HCT116 (cell line): ENCODE measurements at regions not wholly inside any gene's neighbourhood (a gene's known extent, or its start where the extent isn't known, plus 50 kb on each side); places are given as distances from the start of the nearest gene placed in this dataset.

Experiments
- ATAC-seq: fragments of 200-7000 bp; cut with Tn5 transposase; 2 replicates; pipeline ENCODE4 v1.9.1; 2020; ENCODE audit warnings: mild to moderate bottlenecking, moderate library complexity
- BruUV-seq: library from RNA; stranded (reverse); fragments of 400-500 nt; replicated peaks from 2 replicates; lab custom pipeline; 2021; lab: Mats Ljungman, UMichigan
- CTCF ChIA-PET: fragments of 300-600 bp; sonication (Branson Sonifier 250); formaldehyde crosslinking; loops from one replicate; lab custom pipeline; 2021; ENCODE audit warnings: antibody characterized with exemption; lab: Charles Lee
- POLR2A ChIA-PET: fragments of 300-600, 350-600 bp; sonication (Branson Sonifier 250); formaldehyde crosslinking; loops from one replicate; lab custom pipeline; 2021; ENCODE audit warnings: antibody characterized with exemption; lab: Charles Lee
- RAD21 ChIA-PET, 2 experiments: fragments of 300-600 bp; sonication (Branson Sonifier 250); formaldehyde crosslinking; loops; one replicate each; lab custom pipeline; 2023; ENCODE audit warnings: low total read pairs in 2 of 2; ENCODE audit not compliant: uncharacterized antibody in 2 of 2, unreplicated experiment in 2 of 2, low non-redundant PET in 1 of 2; lab: Charles Lee
- DNase-seq: peaks from one replicate; pipeline ENCODE4 v3.0.0-alpha.2; 2010; ENCODE audit warnings: low read depth, low spot score
- H2AFZ ChIP-seq: fragments of 200-600 bp; shearing (Covaris generic), sonication (generic); 2 replicates; pipeline ENCODE4 v1.6.1; 2017; ENCODE audit warnings: low read depth, mixed run types, mixed read lengths, antibody characterized with exemption, low read length; ENCODE audit not compliant: poor library complexity, severe bottlenecking
- H3K27ac ChIP-seq: 2 replicates; pipeline ENCODE4 v1.5.1; 2012; ENCODE audit warnings: low read depth, low read length
- H3K27me3 ChIP-seq: fragments of 200-600 bp; sonication (generic); 2 replicates; pipeline ENCODE4 v1.6.1; 2016; ENCODE audit warnings: mixed run types, low read length, mixed read lengths; ENCODE audit not compliant: insufficient read depth
- H3K36me3 ChIP-seq, 2 experiments: fragments of 200-500 bp in 1 of 2; fragments of 200-600 bp in 1 of 2; sonication (Bioruptor generic) in 1 of 2; sonication (generic) in 1 of 2; 2 replicates each; pipeline versions ENCODE4 v1.5.1 to v1.6.1; 2014 to 2016; ENCODE audit warnings: low read length in 2 of 2, inconsistent platforms in 1 of 2, mixed read lengths in 1 of 2, mixed run types in 1 of 2; ENCODE audit not compliant: insufficient read depth in 2 of 2, control insufficient read depth in 1 of 2
- H3K4me1 ChIP-seq, 2 experiments: fragments of 200-600 bp in 1 of 2; sonication (generic) in 1 of 2; 2 replicates each; pipeline versions ENCODE4 v1.5.1 to v1.6.1; 2012 to 2017; ENCODE audit warnings: low read length in 2 of 2, inconsistent platforms in 1 of 2, mild to moderate bottlenecking in 1 of 2, mixed read lengths in 1 of 2, mixed run types in 1 of 2, moderate library complexity in 1 of 2; ENCODE audit not compliant: insufficient read depth in 2 of 2, control insufficient read depth in 1 of 2
- H3K4me2 ChIP-seq: fragments of 200-600 bp; sonication (generic); 2 replicates; pipeline ENCODE4 v1.6.1; 2017; ENCODE audit warnings: mixed run types, low read length, mixed read lengths
- H3K4me3 ChIP-seq, 2 experiments: fragments of 200-600 bp in 1 of 2; sonication (generic) in 1 of 2; replicated peaks in 1 of 2; 2 replicates each; pipeline ENCODE4 v1.5.1; 2011 to 2016; ENCODE audit warnings: low read length in 2 of 2, control low read depth in 1 of 2, low read depth in 1 of 2, mild to moderate bottlenecking in 1 of 2, mixed read lengths in 1 of 2, mixed run types in 1 of 2
- H3K79me2 ChIP-seq: fragments of 200-600 bp; sonication (generic); 2 replicates; pipeline ENCODE4 v1.6.1; 2017; ENCODE audit warnings: mild to moderate bottlenecking, mixed run types, low read length, moderate library complexity, mixed read lengths; ENCODE audit not compliant: insufficient read depth
- H3K9ac ChIP-seq: fragments of 200-600 bp; sonication (generic); 2 replicates; pipeline ENCODE4 v1.6.1; 2016; ENCODE audit warnings: low read length, mixed read lengths
- H3K9me2 ChIP-seq: fragments of 200-600 bp; sonication (generic), shearing (Covaris generic); 2 replicates; pipeline ENCODE4 v1.6.1; 2017; ENCODE audit warnings: mixed run types, mild to moderate bottlenecking, moderate library complexity; ENCODE audit not compliant: insufficient read depth
- H3K9me3 ChIP-seq, 2 experiments: fragments of 200-500 bp in 1 of 2; fragments of 200-600 bp in 1 of 2; sonication (Bioruptor generic) in 1 of 2; sonication (generic) in 1 of 2; 2 replicates each; pipeline ENCODE4 v1.6.1; 2014 to 2017; ENCODE audit warnings: low read length in 2 of 2, mixed read lengths in 2 of 2, inconsistent platforms in 1 of 2, low read depth in 1 of 2, mild to moderate bottlenecking in 1 of 2, mixed run types in 1 of 2, moderate library complexity in 1 of 2; ENCODE audit not compliant: control insufficient read depth in 1 of 2, insufficient read depth in 1 of 2
- H4K20me1 ChIP-seq: fragments of 200-600 bp; sonication (generic), shearing (Covaris generic); 2 replicates; pipeline ENCODE4 v1.6.1; 2017; ENCODE audit warnings: mixed run types, mild to moderate bottlenecking, moderate library complexity; ENCODE audit not compliant: insufficient read depth
- CEBPB ChIP-seq: IDR thresholded peaks from 2 replicates; pipeline ENCODE4 v1.6.1; 2012; ENCODE audit warnings: low read depth
- CTCF ChIP-seq, 3 experiments: fragments of 200-600 bp in 1 of 3; sonication (generic) in 1 of 3; IDR thresholded peaks in 2 of 3; conservative IDR thresholded peaks in 1 of 3; 2 replicates each; pipeline ENCODE4 v1.5.1; 2012 to 2017; ENCODE audit warnings: low read depth in 2 of 3, low read length in 2 of 3, antibody characterized with exemption in 1 of 3, borderline replicate concordance in 1 of 3, control low read depth in 1 of 3, mild to moderate bottlenecking in 1 of 3, mixed read lengths in 1 of 3, mixed run types in 1 of 3, moderate library complexity in 1 of 3; ENCODE audit not compliant: insufficient read depth in 1 of 3
- EZH2phosphoT487 ChIP-seq: fragments of 200-600 bp; IDR thresholded peaks from 2 replicates; pipeline ENCODE4 v1.6.1; 2018; ENCODE audit warnings: antibody characterized with exemption, borderline replicate concordance
- POLR2A ChIP-seq: IDR thresholded peaks from 2 replicates; pipeline ENCODE4 v1.7.0; 2011; ENCODE audit warnings: borderline replicate concordance; ENCODE audit not compliant: insufficient read depth, insufficient read length; ENCODE audit errors: extremely low read depth
- POLR2AphosphoS5 ChIP-seq: IDR thresholded peaks from 2 replicates; pipeline ENCODE4 v1.6.1; 2011; ENCODE audit warnings: mild to moderate bottlenecking, low read depth, low read length, moderate library complexity
- REST ChIP-seq: IDR thresholded peaks from 2 replicates; pipeline ENCODE4 v1.6.1; 2012; ENCODE audit warnings: low read depth
- YY1 ChIP-seq: IDR thresholded peaks from 2 replicates; pipeline ENCODE4 v1.6.1; 2011; ENCODE audit warnings: low read length, low read depth, moderate library complexity, mild to moderate bottlenecking; ENCODE audit not compliant: insufficient replicate concordance; ENCODE audit errors: extremely low read depth
- ZBTB33 ChIP-seq: IDR thresholded peaks from 2 replicates; pipeline ENCODE4 v1.6.1; 2011; ENCODE audit warnings: mild to moderate bottlenecking, low read length, moderate library complexity; ENCODE audit not compliant: insufficient replicate concordance; ENCODE audit errors: extremely low read depth
- intact Hi-C: fragments of 100-400 bp; cut with micrococcal nuclease; formaldehyde crosslinking; loops from 2 replicates; pipeline ENCODE4 v1.10.0; 2022

GRCh38 chr2:129901754-129902415 lies 77.6 kb upstream of the RAB6C start:
- no peak overlapping the region for H3K27ac ChIP-seq
- DNase-seq, result no peak
- H2AFZ ChIP-seq, result no peak overlapping the region
- H3K27me3 ChIP-seq, result peaks cover 9% of the 10 kb centered on the region
- ATAC-seq, result no peak
- TF ChIP-seq POLR2AphosphoS5, result no peak
- TF ChIP-seq CEBPB, result no peak
- TF ChIP-seq YY1, result no peak
- no peak for TF ChIP-seq POLR2A
- TF ChIP-seq ZBTB33, result no peak
- no peak for TF ChIP-seq EZH2phosphoT487
- no peak for TF ChIP-seq CTCF (IDR thresholded peaks at IDR 0.05 in 2 of 3, conservative IDR thresholded peaks at IDR 0.05 in 1 of 3; ENCODE audit: borderline replicate concordance in 1 of 3, insufficient read depth in 1 of 3, low read depth in 2 of 3, low read length in 2 of 3)
- no peak for TF ChIP-seq REST
- no TSS peak for BruUV-seq
- ChIA-PET CTCF (interaction anchor here (1.2 kb wide), 1 partner anchor 22 kb away, joined by 4 read pairs; no protein-coding TSS in a partner anchor), RAD21 (no interaction called here), POLR2A (no interaction called here)
- no peak overlapping the region for H3K9ac ChIP-seq
- H3K36me3 ChIP-seq, result no peaks in the 10 kb centered on the region
- H3K9me3 ChIP-seq, result no peaks in the 10 kb centered on the region
- H4K20me1 ChIP-seq, result no peaks in the 10 kb centered on the region
- no peak overlapping the region for H3K4me3 ChIP-seq
- intact Hi-C loops, result no loop called here
- H3K4me2 ChIP-seq, result no peak overlapping the region
- H3K9me2 ChIP-seq, result no peaks in the 10 kb centered on the region
- no peaks in the 10 kb centered on the region for H3K4me1 ChIP-seq
- H3K79me2 ChIP-seq, result no peaks in the 10 kb centered on the region
